Hepatocyte (in vitro differentiated cells): ENCODE measurements at regions not wholly inside any gene's neighbourhood (a gene's known extent, or its start where the extent isn't known, plus 50 kb on each side); places are given as distances from the start of the nearest gene placed in this dataset.
"Not testable (repeated sequence)": the region's sequence is repeated elsewhere in the genome, so short reads cannot be mapped to it uniquely, and the experiment has no call there.

Experiments
- EZH2 ChIP-seq: fragments of 200-600 bp; sonication (generic); IDR thresholded peaks from 2 replicates; pipeline ENCODE4 v1.6.1; 2016; ENCODE audit warnings: antibody characterized with exemption, mild to moderate bottlenecking, borderline replicate concordance
- EZH2phosphoT487 ChIP-seq: fragments of 200-600 bp; sonication (generic); IDR thresholded peaks from one replicate; pipeline ENCODE4 v1.6.1; 2018; ENCODE audit warnings: antibody characterized with exemption, mild to moderate bottlenecking, low read depth, moderate library complexity; ENCODE audit not compliant: unreplicated experiment, severe bottlenecking
- TF ChIP-seq, protein P1 (sequence below): fragments of 200-600 bp; sonication (generic); IDR thresholded peaks from 2 replicates; pipeline ENCODE4 v1.5.1; 2016; ENCODE audit warnings: antibody characterized with exemption, mild to moderate bottlenecking; ENCODE audit not compliant: poor library complexity

DNA sequence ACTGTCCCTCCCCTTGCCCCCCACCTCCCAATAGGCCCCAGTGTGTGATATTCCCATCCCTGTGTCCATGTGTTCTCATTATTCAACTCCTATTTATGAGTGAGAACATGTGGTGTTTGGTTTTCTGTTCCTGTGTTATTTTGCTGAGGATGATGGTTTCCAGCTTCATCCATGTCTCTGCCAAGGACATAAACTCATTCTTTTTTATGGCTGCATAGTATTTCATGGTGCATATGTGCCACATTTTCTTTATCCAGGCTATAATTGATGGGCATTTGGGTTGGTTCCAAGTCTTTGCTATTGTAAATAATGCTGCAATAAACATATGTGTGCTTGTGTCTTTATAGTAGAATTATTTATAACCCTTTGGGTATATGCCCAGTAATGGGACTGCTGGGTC is 233.5 kb upstream of the MAF start:
- TF ChIP-seq, protein P1, sequence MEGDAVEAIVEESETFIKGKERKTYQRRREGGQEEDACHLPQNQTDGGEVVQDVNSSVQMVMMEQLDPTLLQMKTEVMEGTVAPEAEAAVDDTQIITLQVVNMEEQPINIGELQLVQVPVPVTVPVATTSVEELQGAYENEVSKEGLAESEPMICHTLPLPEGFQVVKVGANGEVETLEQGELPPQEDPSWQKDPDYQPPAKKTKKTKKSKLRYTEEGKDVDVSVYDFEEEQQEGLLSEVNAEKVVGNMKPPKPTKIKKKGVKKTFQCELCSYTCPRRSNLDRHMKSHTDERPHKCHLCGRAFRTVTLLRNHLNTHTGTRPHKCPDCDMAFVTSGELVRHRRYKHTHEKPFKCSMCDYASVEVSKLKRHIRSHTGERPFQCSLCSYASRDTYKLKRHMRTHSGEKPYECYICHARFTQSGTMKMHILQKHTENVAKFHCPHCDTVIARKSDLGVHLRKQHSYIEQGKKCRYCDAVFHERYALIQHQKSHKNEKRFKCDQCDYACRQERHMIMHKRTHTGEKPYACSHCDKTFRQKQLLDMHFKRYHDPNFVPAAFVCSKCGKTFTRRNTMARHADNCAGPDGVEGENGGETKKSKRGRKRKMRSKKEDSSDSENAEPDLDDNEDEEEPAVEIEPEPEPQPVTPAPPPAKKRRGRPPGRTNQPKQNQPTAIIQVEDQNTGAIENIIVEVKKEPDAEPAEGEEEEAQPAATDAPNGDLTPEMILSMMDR, result not testable (repeated sequence)
- not testable (repeated sequence) for TF ChIP-seq EZH2, EZH2phosphoT487
